HCT116 (cell line): ENCODE measurements at regions not wholly inside any gene's neighbourhood (a gene's known extent, or its start where the extent isn't known, plus 50 kb on each side); places are given as distances from the start of the nearest gene placed in this dataset.

Source experiments
- ATAC-seq: fragments of 200-7000 bp; cut with Tn5 transposase; 2 replicates; pipeline ENCODE4 v1.9.1; 2020; ENCODE audit warnings: mild to moderate bottlenecking, moderate library complexity
- BruUV-seq: library from RNA; stranded (reverse); fragments of 400-500 nt; replicated peaks from 2 replicates; lab custom pipeline; 2021; lab: Mats Ljungman, UMichigan
- CTCF ChIA-PET: fragments of 300-600 bp; sonication (Branson Sonifier 250); formaldehyde crosslinking; loops from one replicate; lab custom pipeline; 2021; ENCODE audit warnings: antibody characterized with exemption; lab: Charles Lee
- POLR2A ChIA-PET: fragments of 300-600, 350-600 bp; sonication (Branson Sonifier 250); formaldehyde crosslinking; loops from one replicate; lab custom pipeline; 2021; ENCODE audit warnings: antibody characterized with exemption; lab: Charles Lee
- RAD21 ChIA-PET, 2 experiments: fragments of 300-600 bp; sonication (Branson Sonifier 250); formaldehyde crosslinking; loops; one replicate each; lab custom pipeline; 2023; ENCODE audit warnings: low total read pairs in 2 of 2; ENCODE audit not compliant: uncharacterized antibody in 2 of 2, unreplicated experiment in 2 of 2, low non-redundant PET in 1 of 2; lab: Charles Lee
- DNase-seq: peaks from one replicate; pipeline ENCODE4 v3.0.0-alpha.2; 2010; ENCODE audit warnings: low read depth, low spot score
- H2AFZ ChIP-seq: fragments of 200-600 bp; shearing (Covaris generic), sonication (generic); 2 replicates; pipeline ENCODE4 v1.6.1; 2017; ENCODE audit warnings: low read depth, mixed run types, mixed read lengths, antibody characterized with exemption, low read length; ENCODE audit not compliant: poor library complexity, severe bottlenecking
- H3K27ac ChIP-seq: 2 replicates; pipeline ENCODE4 v1.5.1; 2012; ENCODE audit warnings: low read depth, low read length
- H3K27me3 ChIP-seq: fragments of 200-600 bp; sonication (generic); 2 replicates; pipeline ENCODE4 v1.6.1; 2016; ENCODE audit warnings: mixed run types, low read length, mixed read lengths; ENCODE audit not compliant: insufficient read depth
- H3K36me3 ChIP-seq, 2 experiments: fragments of 200-500 bp in 1 of 2; fragments of 200-600 bp in 1 of 2; sonication (Bioruptor generic) in 1 of 2; sonication (generic) in 1 of 2; 2 replicates each; pipeline versions ENCODE4 v1.5.1 to v1.6.1; 2014 to 2016; ENCODE audit warnings: low read length in 2 of 2, inconsistent platforms in 1 of 2, mixed read lengths in 1 of 2, mixed run types in 1 of 2; ENCODE audit not compliant: insufficient read depth in 2 of 2, control insufficient read depth in 1 of 2
- H3K4me1 ChIP-seq, 2 experiments: fragments of 200-600 bp in 1 of 2; sonication (generic) in 1 of 2; 2 replicates each; pipeline versions ENCODE4 v1.5.1 to v1.6.1; 2012 to 2017; ENCODE audit warnings: low read length in 2 of 2, inconsistent platforms in 1 of 2, mild to moderate bottlenecking in 1 of 2, mixed read lengths in 1 of 2, mixed run types in 1 of 2, moderate library complexity in 1 of 2; ENCODE audit not compliant: insufficient read depth in 2 of 2, control insufficient read depth in 1 of 2
- H3K4me2 ChIP-seq: fragments of 200-600 bp; sonication (generic); 2 replicates; pipeline ENCODE4 v1.6.1; 2017; ENCODE audit warnings: mixed run types, low read length, mixed read lengths
- H3K4me3 ChIP-seq, 2 experiments: fragments of 200-600 bp in 1 of 2; sonication (generic) in 1 of 2; replicated peaks in 1 of 2; 2 replicates each; pipeline ENCODE4 v1.5.1; 2011 to 2016; ENCODE audit warnings: low read length in 2 of 2, control low read depth in 1 of 2, low read depth in 1 of 2, mild to moderate bottlenecking in 1 of 2, mixed read lengths in 1 of 2, mixed run types in 1 of 2
- H3K79me2 ChIP-seq: fragments of 200-600 bp; sonication (generic); 2 replicates; pipeline ENCODE4 v1.6.1; 2017; ENCODE audit warnings: mild to moderate bottlenecking, mixed run types, low read length, moderate library complexity, mixed read lengths; ENCODE audit not compliant: insufficient read depth
- H3K9ac ChIP-seq: fragments of 200-600 bp; sonication (generic); 2 replicates; pipeline ENCODE4 v1.6.1; 2016; ENCODE audit warnings: low read length, mixed read lengths
- H3K9me2 ChIP-seq: fragments of 200-600 bp; sonication (generic), shearing (Covaris generic); 2 replicates; pipeline ENCODE4 v1.6.1; 2017; ENCODE audit warnings: mixed run types, mild to moderate bottlenecking, moderate library complexity; ENCODE audit not compliant: insufficient read depth
- H3K9me3 ChIP-seq, 2 experiments: fragments of 200-500 bp in 1 of 2; fragments of 200-600 bp in 1 of 2; sonication (Bioruptor generic) in 1 of 2; sonication (generic) in 1 of 2; 2 replicates each; pipeline ENCODE4 v1.6.1; 2014 to 2017; ENCODE audit warnings: low read length in 2 of 2, mixed read lengths in 2 of 2, inconsistent platforms in 1 of 2, low read depth in 1 of 2, mild to moderate bottlenecking in 1 of 2, mixed run types in 1 of 2, moderate library complexity in 1 of 2; ENCODE audit not compliant: control insufficient read depth in 1 of 2, insufficient read depth in 1 of 2
- H4K20me1 ChIP-seq: fragments of 200-600 bp; sonication (generic), shearing (Covaris generic); 2 replicates; pipeline ENCODE4 v1.6.1; 2017; ENCODE audit warnings: mixed run types, mild to moderate bottlenecking, moderate library complexity; ENCODE audit not compliant: insufficient read depth
- CBX3 ChIP-seq: IDR thresholded peaks from 2 replicates; pipeline ENCODE4 v1.6.1; 2012; ENCODE audit warnings: low read depth
- EGR1 ChIP-seq: IDR thresholded peaks from 2 replicates; pipeline ENCODE4 v1.6.1; 2012; ENCODE audit warnings: low read depth
- ELF1 ChIP-seq: IDR thresholded peaks from 2 replicates; pipeline ENCODE4 v1.6.1; 2012; ENCODE audit warnings: low read depth, borderline replicate concordance
- EZH2 ChIP-seq: fragments of 200-600 bp; sonication (generic); IDR thresholded peaks from 2 replicates; pipeline ENCODE4 v1.6.1; 2017; ENCODE audit warnings: antibody characterized with exemption, mixed run types
- EZH2phosphoT487 ChIP-seq: fragments of 200-600 bp; IDR thresholded peaks from 2 replicates; pipeline ENCODE4 v1.6.1; 2018; ENCODE audit warnings: antibody characterized with exemption, borderline replicate concordance
- FOSL1 ChIP-seq: IDR thresholded peaks from 2 replicates; pipeline ENCODE4 v1.6.1; 2012; ENCODE audit warnings: low read depth
- JUND ChIP-seq: IDR thresholded peaks from 2 replicates; pipeline ENCODE4 v1.6.1; 2012
- POLR2A ChIP-seq: IDR thresholded peaks from 2 replicates; pipeline ENCODE4 v1.7.0; 2011; ENCODE audit warnings: borderline replicate concordance; ENCODE audit not compliant: insufficient read depth, insufficient read length; ENCODE audit errors: extremely low read depth
- POLR2AphosphoS5 ChIP-seq: IDR thresholded peaks from 2 replicates; pipeline ENCODE4 v1.6.1; 2011; ENCODE audit warnings: mild to moderate bottlenecking, low read depth, low read length, moderate library complexity
- RAD21 ChIP-seq: IDR thresholded peaks from 2 replicates; pipeline ENCODE4 v1.6.1; 2012; ENCODE audit warnings: low read depth, mild to moderate bottlenecking
- SIN3A ChIP-seq: IDR thresholded peaks from 2 replicates; pipeline ENCODE4 v1.6.1; 2012; ENCODE audit warnings: low read depth
- SP1 ChIP-seq: IDR thresholded peaks from 2 replicates; pipeline ENCODE4 v1.6.1; 2012; ENCODE audit warnings: low read depth
- SRF ChIP-seq: IDR thresholded peaks from 2 replicates; pipeline ENCODE4 v1.6.1; 2012; ENCODE audit warnings: low read depth
- TCF7L2 ChIP-seq: IDR thresholded peaks from 2 replicates; pipeline ENCODE4 v1.7.0; 2011; ENCODE audit warnings: borderline replicate concordance, inconsistent platforms; ENCODE audit not compliant: insufficient read depth, insufficient read length; ENCODE audit errors: extremely low read depth
- YY1 ChIP-seq: IDR thresholded peaks from 2 replicates; pipeline ENCODE4 v1.6.1; 2011; ENCODE audit warnings: low read length, low read depth, moderate library complexity, mild to moderate bottlenecking; ENCODE audit not compliant: insufficient replicate concordance; ENCODE audit errors: extremely low read depth
- ZFX ChIP-seq: fragments of 450-650 bp; IDR thresholded peaks from 2 replicates; pipeline ENCODE4 v1.6.1; 2017
- ZNF274 ChIP-seq: fragments of 200-500 bp; sonication (Bioruptor generic); IDR thresholded peaks from 2 replicates; pipeline ENCODE4 v1.6.1; 2014; ENCODE audit warnings: mild to moderate bottlenecking, low read depth, low read length, inconsistent platforms
- intact Hi-C: fragments of 100-400 bp; cut with micrococcal nuclease; formaldehyde crosslinking; loops from 2 replicates; pipeline ENCODE4 v1.10.0; 2022
- TF ChIP-seq, protein P1 (sequence below): IDR thresholded peaks from 2 replicates; pipeline ENCODE4 v1.6.1; 2012
- TF ChIP-seq, protein P2 (sequence below): IDR thresholded peaks from 2 replicates; pipeline ENCODE4 v1.6.1; 2012; ENCODE audit warnings: low read depth
- TF ChIP-seq, protein P3 (sequence below): IDR thresholded peaks from 2 replicates; pipeline ENCODE4 v1.6.1; 2012

DNA sequence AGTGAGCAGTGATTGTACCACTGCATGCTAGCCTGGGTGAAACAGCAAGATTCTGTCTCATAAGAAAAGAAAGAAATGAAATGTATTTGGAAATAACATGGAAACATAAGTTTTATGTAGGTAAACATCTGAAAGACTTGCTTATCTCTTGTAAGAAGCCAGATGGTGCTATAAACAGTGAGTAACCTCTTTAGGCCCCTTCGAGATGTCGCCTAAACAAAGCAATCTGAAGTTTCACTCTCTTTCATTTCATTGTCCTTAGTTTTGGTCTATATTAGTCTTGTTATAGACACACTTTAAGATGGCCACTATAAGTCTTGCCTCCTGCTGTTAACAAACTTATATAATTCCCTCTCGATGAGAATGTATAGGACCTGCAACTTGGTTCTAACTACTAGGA, 472.6 kb upstream of the ATP2B1 start:
- ATAC-seq = no peak
- Histone ChIP-seq H3K27me3 (no peaks in the 10 kb centered on the region), H2AFZ (no peak overlapping the region)

DNA sequence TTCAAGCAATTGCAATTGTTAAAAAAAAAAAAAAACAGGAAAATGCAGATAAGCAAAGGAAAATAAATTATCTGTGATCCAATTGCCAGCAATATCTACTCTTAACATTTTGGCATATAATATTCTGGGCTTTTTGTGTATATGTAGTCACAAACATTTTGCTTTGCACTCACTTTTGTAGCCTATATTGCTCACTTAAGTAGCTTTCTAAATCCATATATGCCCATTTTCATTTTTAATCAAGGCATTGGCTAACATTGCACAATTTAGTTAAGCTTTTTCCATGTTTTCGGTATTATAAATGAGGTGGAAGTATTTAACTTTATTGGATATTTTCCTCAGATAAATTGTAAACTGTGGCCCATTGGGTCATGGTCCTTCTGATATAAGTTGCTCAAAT, 466.3 kb upstream of the ATP2B1 start:
- CTCF ChIA-PET = no interaction called here
- ATAC-seq = no peak

More for the DNA sequence above, 472.6 kb upstream of the ATP2B1 start:
- Histone ChIP-seq H3K27ac (no peak overlapping the region), H3K36me3 (no peaks in the 10 kb centered on the region)
- BruUV-seq = no TSS peak
- TF ChIP-seq RAD21 (peak; percentile 16; the same call in 1 of the 2 replicates), CBX3 (no peak)
- TF ChIP-seq, all 23 proteins: peak for 1
- H3K9me2 ChIP-seq = no peaks in the 10 kb centered on the region
- RAD21 ChIA-PET = no interaction called here
- DNase-seq = no peak
- CTCF ChIA-PET = no interaction called here
- no peak overlapping the region for H3K4me3 ChIP-seq
- POLR2A ChIA-PET = no interaction called here
- H3K9ac ChIP-seq = no peak overlapping the region
- no peak overlapping the region for H3K4me2 ChIP-seq
- H3K9me3 ChIP-seq = peaks cover 0 to 7% of the 10 kb centered on the region in 2 experiments; a peak in 2 of 4 replicates
- no peaks in the 10 kb centered on the region for H3K79me2 ChIP-seq
- intact Hi-C loops = no loop called here
- H4K20me1 ChIP-seq = no peaks in the 10 kb centered on the region
- no peaks in the 10 kb centered on the region for H3K4me1 ChIP-seq

More for the DNA sequence above, 466.3 kb upstream of the ATP2B1 start:
- ChIA-PET POLR2A (interaction anchor here (1.1 kb wide), 1 partner anchor 9 kb away, joined by 3 read pairs; no protein-coding TSS in a partner anchor), RAD21 (no interaction called here)
- H3K4me1 ChIP-seq = peaks cover 0 to 8% of the 10 kb centered on the region in 2 experiments; a peak in 2 of 4 replicates
- H3K36me3 ChIP-seq = no peaks in the 10 kb centered on the region
- H3K27me3 ChIP-seq = no peaks in the 10 kb centered on the region
- H4K20me1 ChIP-seq = no peaks in the 10 kb centered on the region
- DNase-seq = no peak
- H3K27ac ChIP-seq = no peak overlapping the region
- BruUV-seq = no TSS peak
- H3K4me3 ChIP-seq = no peak overlapping the region
- H2AFZ ChIP-seq = no peak overlapping the region
- no peaks in the 10 kb centered on the region for H3K79me2 ChIP-seq
- TF ChIP-seq JUND = no peak
- no peak for TF ChIP-seq ELF1
- TF ChIP-seq EGR1 = no peak
- no peak for TF ChIP-seq EZH2
- no peak for TF ChIP-seq ZNF274
- no peak for TF ChIP-seq POLR2AphosphoS5
- TF ChIP-seq, protein P1, sequence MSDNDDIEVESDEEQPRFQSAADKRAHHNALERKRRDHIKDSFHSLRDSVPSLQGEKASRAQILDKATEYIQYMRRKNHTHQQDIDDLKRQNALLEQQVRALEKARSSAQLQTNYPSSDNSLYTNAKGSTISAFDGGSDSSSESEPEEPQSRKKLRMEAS = no peak
- TF ChIP-seq, protein P2, sequence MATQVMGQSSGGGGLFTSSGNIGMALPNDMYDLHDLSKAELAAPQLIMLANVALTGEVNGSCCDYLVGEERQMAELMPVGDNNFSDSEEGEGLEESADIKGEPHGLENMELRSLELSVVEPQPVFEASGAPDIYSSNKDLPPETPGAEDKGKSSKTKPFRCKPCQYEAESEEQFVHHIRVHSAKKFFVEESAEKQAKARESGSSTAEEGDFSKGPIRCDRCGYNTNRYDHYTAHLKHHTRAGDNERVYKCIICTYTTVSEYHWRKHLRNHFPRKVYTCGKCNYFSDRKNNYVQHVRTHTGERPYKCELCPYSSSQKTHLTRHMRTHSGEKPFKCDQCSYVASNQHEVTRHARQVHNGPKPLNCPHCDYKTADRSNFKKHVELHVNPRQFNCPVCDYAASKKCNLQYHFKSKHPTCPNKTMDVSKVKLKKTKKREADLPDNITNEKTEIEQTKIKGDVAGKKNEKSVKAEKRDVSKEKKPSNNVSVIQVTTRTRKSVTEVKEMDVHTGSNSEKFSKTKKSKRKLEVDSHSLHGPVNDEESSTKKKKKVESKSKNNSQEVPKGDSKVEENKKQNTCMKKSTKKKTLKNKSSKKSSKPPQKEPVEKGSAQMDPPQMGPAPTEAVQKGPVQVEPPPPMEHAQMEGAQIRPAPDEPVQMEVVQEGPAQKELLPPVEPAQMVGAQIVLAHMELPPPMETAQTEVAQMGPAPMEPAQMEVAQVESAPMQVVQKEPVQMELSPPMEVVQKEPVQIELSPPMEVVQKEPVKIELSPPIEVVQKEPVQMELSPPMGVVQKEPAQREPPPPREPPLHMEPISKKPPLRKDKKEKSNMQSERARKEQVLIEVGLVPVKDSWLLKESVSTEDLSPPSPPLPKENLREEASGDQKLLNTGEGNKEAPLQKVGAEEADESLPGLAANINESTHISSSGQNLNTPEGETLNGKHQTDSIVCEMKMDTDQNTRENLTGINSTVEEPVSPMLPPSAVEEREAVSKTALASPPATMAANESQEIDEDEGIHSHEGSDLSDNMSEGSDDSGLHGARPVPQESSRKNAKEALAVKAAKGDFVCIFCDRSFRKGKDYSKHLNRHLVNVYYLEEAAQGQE = no peak
- no peak for TF ChIP-seq SIN3A
- no peak for TF ChIP-seq POLR2A
- TF ChIP-seq YY1 = no peak
- no peak for TF ChIP-seq FOSL1
- TF ChIP-seq SRF = no peak
- TF ChIP-seq ZFX = no peak
- TF ChIP-seq, protein P3, sequence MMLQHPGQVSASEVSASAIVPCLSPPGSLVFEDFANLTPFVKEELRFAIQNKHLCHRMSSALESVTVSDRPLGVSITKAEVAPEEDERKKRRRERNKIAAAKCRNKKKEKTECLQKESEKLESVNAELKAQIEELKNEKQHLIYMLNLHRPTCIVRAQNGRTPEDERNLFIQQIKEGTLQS = no peak
- TF ChIP-seq TCF7L2 = no peak
- TF ChIP-seq EZH2phosphoT487 = no peak
- no peak for TF ChIP-seq SP1
- no peak for TF ChIP-seq CBX3
- H3K4me2 ChIP-seq = no peak overlapping the region
- no peaks in the 10 kb centered on the region for H3K9me2 ChIP-seq
- H3K9me3 ChIP-seq = peaks cover 0 to 7% of the 10 kb centered on the region in 2 experiments; a peak in 1 of 4 replicates
- intact Hi-C loops = loop anchor here (10.0 kb wide), 1 partner anchor 630 kb away; no protein-coding TSS in a partner anchor
- no peak overlapping the region for H3K9ac ChIP-seq
